Lower lobe of right lung (tissue), 2 donors: ENCODE measurements at regions not wholly inside any gene's neighbourhood (a gene's known extent, or its start where the extent isn't known, plus 50 kb on each side); places are given as distances from the start of the nearest gene placed in this dataset.

ENCODE experiments used
- ATAC-seq, 2 donors: fragments of 200-7000 bp; cut with Tn5 transposase; one replicate each; pipeline ENCODE4 v1.9.1; 2020 to 2022; ENCODE audit warnings: mild to moderate bottlenecking in 2 of 2, moderate library complexity in 2 of 2
- DNase-seq: peaks from one replicate; pipeline ENCODE4 v3.0.0-alpha.2; 2020
- H3K27ac ChIP-seq: fragments of 200-600 bp; one replicate; pipeline ENCODE4 v1.8.0; 2022
- H3K27me3 ChIP-seq: fragments of 200-600 bp; one replicate; pipeline ENCODE4 v1.8.0; 2022; ENCODE audit warnings: low read depth
- H3K36me3 ChIP-seq: fragments of 200-600 bp; one replicate; pipeline ENCODE4 v1.8.0; 2022; ENCODE audit warnings: mild to moderate bottlenecking
- H3K4me1 ChIP-seq: fragments of 200-600 bp; one replicate; pipeline ENCODE4 v1.8.0; 2022
- H3K4me3 ChIP-seq: fragments of 200-600 bp; one replicate; pipeline ENCODE4 v1.8.0; 2022; ENCODE audit warnings: mild to moderate bottlenecking
- H3K9me3 ChIP-seq: fragments of 200-600 bp; one replicate; pipeline ENCODE4 v1.8.0; 2022
- CTCF ChIP-seq: fragments of 200-600 bp; IDR thresholded peaks from one replicate; pipeline ENCODE4 v1.8.0; 2022; ENCODE audit warnings: antibody characterized with exemption, mild to moderate bottlenecking
- intact Hi-C: fragments of 100-400 bp; cut with DNase I; formaldehyde crosslinking; loops from one replicate; pipeline ENCODE4 v1.11.0; 2022
- donor health status: DM: no; HTN: yes; CAD: no; lungs with severe emphysema.

- DNase-seq, result no peak
- no peak for ATAC-seq
- Histone ChIP-seq H3K4me3 (no peak overlapping the region), H3K4me1 (no peaks in the 10 kb centered on the region), H3K36me3 (no peaks in the 10 kb centered on the region), H3K27ac (no peak overlapping the region), H3K9me3 (no peaks in the 10 kb centered on the region), H3K27me3 (no peaks in the 10 kb centered on the region)
- no peak for TF ChIP-seq CTCF
- intact Hi-C loops, result no loop called here
These were observed 1454.2 kb downstream of the ARAP2 start for GRCh38 chr4:34790131-34790530.

GRCh38 chr4:34791209-34791608, 1453.1 kb downstream of the ARAP2 start:
- H3K27ac ChIP-seq, result no peak overlapping the region
- no peaks in the 10 kb centered on the region for H3K36me3 ChIP-seq
- H3K4me3 ChIP-seq, result no peak overlapping the region
- ATAC-seq (no peak), DNase-seq (no peak)
- intact Hi-C loops, result no loop called here
- H3K27me3 ChIP-seq, result no peaks in the 10 kb centered on the region
- no peaks in the 10 kb centered on the region for H3K9me3 ChIP-seq
- no peaks in the 10 kb centered on the region for H3K4me1 ChIP-seq
- no peak for TF ChIP-seq CTCF

- Histone ChIP-seq H3K27me3 (no peaks in the 10 kb centered on the region), H3K4me1 (no peaks in the 10 kb centered on the region), H3K4me3 (no peak overlapping the region), H3K9me3 (no peaks in the 10 kb centered on the region), H3K36me3 (no peaks in the 10 kb centered on the region), H3K27ac (no peak overlapping the region)
- DNase-seq (no peak), ATAC-seq (no peak)
- intact Hi-C loops, result no loop called here
- no peak for TF ChIP-seq CTCF
These were observed 1443.4 kb downstream of the ARAP2 start for GRCh38 chr4:34800953-34801352.

GRCh38 chr4:34814266-34814665, 1430.0 kb downstream of the ARAP2 start:
- H3K9me3 ChIP-seq, result no peaks in the 10 kb centered on the region
- TF ChIP-seq CTCF, result no peak
- H3K4me1 ChIP-seq, result no peaks in the 10 kb centered on the region
- no peaks in the 10 kb centered on the region for H3K27me3 ChIP-seq
- no peak overlapping the region for H3K4me3 ChIP-seq
- ATAC-seq (no peak), DNase-seq (no peak)
- intact Hi-C loops, result no loop called here
- H3K36me3 ChIP-seq, result no peaks in the 10 kb centered on the region
- H3K27ac ChIP-seq, result no peak overlapping the region

DNA sequence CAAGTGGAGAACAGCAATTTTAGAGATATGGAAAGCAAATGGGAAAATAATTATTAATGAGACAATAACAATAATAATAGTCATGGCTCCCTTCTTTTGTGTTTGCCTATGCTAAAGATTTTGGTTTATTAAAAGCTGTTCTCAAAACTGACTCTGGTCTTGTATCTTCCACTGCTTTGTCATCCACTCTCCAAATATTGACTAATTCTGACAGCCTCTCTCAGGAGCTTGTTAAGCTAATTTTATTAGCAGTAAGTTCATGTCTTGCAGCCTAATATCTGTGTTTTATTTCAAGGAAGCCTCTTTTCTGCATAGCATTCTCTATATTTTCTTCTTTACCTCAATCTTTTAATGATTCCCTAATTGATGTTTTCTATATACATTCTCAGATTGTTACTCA, 1419.8 kb downstream of the ARAP2 start:
- ATAC-seq, result no peak

More for the DNA sequence above, 1419.8 kb downstream of the ARAP2 start:
- no peaks in the 10 kb centered on the region for H3K9me3 ChIP-seq
- H3K4me3 ChIP-seq, result no peak overlapping the region
- TF ChIP-seq CTCF, result no peak
- DNase-seq, result no peak
- no peak overlapping the region for H3K27ac ChIP-seq
- intact Hi-C loops, result no loop called here
- no peaks in the 10 kb centered on the region for H3K27me3 ChIP-seq
- no peaks in the 10 kb centered on the region for H3K36me3 ChIP-seq
- no peaks in the 10 kb centered on the region for H3K4me1 ChIP-seq
